T-helper 17 cell (primary cell): ENCODE measurements at regions not wholly inside any gene's neighbourhood (a gene's known extent, or its start where the extent isn't known, plus 50 kb on each side); places are given as distances from the start of the nearest gene placed in this dataset.

Experiments used
- ATAC-seq: fragments of 150-1000 bp; cut with Tn5 transposase; 2 replicates; pipeline ENCODE4 v1.10.0; 2021; ENCODE audit warnings: mild to moderate bottlenecking, moderate library complexity
- DNase-seq, 3 donors: peaks; one replicate each; pipeline versions ENCODE4 v3.0.0 to v3.0.0-alpha.2; 2020 to 2021
- H3K9me3 ChIP-seq: one replicate; pipeline ENCODE4 v1.7.0; 2013; ENCODE audit warnings: low read length, mild to moderate bottlenecking; ENCODE audit not compliant: control insufficient read depth, poor library complexity, severe bottlenecking
- H3K27ac Mint-ChIP-seq: one replicate; pipeline ENCODE4 v1.8.0; 2022; ENCODE audit warnings: mild to moderate bottlenecking, moderate library complexity, mixed read lengths
- H3K27me3 Mint-ChIP-seq: one replicate; pipeline ENCODE4 v1.8.0; 2022; ENCODE audit warnings: mixed read lengths
- H3K36me3 Mint-ChIP-seq: one replicate; pipeline ENCODE4 v1.8.0; 2022; ENCODE audit warnings: low read depth, mixed read lengths
- H3K4me1 Mint-ChIP-seq: one replicate; pipeline ENCODE4 v1.8.0; 2022; ENCODE audit warnings: mild to moderate bottlenecking, mixed read lengths
- H3K4me3 Mint-ChIP-seq: one replicate; pipeline ENCODE4 v1.8.0; 2022; ENCODE audit warnings: mild to moderate bottlenecking, moderate library complexity, mixed read lengths

DNA sequence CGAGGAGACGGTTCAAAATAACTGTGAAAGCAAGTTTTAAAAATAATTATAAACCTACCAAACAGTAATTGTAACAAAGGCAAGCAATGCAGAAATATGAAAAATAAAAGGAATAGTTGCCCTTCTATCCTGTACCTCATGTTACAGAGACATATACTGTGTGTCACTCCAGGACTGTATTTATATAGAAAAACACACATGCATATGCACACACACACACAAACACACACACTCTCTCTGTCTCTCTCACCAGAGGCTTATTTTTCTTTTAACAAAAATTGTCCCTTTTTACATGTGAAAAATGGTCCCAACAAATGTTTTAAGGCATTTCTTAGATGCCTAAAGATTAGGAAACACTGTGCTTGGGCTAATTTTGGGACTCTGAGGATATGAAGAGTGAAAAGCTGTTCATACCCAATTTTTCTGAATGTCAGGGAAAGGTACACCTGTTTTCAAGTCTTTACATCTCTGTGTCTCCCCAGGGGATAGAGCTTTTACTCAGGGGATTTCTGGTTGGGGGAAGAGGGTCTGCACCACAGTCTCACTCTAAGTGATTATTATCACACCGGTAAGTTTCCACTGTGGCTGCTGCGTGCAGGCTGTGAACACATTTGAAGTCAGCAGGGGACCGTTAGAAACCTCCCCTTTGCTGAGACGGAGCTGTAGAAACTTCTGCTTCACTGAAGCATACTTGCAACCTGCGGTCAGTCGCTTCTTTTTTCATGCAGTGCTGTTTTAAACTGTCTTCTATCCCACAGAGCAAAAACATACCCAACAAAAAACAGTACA is 51.4 kb upstream of the SPAG16 start:
- Mint-ChIP-seq H3K4me3 (no peak overlapping the region), H3K27me3 (peaks cover 35% of the 10 kb centered on the region), H3K4me1 (peaks cover 8% of the 10 kb centered on the region), H3K27ac (no peak overlapping the region), H3K36me3 (no peaks in the 10 kb centered on the region)
- H3K9me3 ChIP-seq: no peaks in the 10 kb centered on the region
- DNase-seq: peak in 1 of 3 donors; percentile 18
- peak; percentile 81 for ATAC-seq

DNA sequence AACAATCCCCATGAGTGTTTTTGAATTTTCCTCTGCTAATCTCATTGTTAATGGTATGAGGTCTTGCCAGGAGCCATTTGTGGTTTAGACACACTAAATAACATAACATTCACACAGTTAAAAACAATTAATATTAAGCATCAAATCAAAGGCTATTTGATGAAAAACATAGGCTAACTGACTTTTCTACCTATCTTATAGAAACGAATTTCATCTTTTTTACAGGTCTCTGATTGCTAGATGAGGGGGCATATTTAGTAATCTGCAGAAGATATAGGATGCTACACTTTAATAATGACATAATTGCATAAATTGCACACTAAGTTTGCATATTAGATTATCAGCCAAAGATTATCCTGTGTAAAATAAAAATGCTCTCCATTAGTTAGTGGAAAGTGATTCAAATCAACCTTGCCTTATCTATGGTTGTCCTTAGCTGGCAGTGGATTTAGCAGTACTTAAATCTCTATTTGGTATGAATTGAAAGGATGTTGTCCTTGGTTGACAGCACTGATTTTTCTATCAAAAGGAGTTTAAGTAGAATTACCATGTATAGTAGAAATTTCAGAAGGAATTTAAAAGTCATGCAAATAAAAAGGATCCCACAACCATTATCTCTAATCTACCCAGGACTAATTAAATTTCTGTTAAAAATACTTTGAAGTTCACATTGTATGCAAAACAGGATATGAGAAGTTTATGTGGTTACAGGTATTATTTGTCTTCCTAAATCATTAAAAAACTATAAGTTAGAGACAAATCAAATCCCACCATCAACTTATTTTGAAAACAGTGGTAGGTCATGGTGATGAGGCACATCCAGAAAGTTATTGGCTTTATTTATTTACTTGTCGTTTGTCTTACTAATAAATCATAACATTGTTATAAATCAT is 50.6 kb upstream of the SPAG16 start:
- Mint-ChIP-seq H3K27me3 (peaks cover 39% of the 10 kb centered on the region), H3K36me3 (no peaks in the 10 kb centered on the region), H3K4me3 (no peak overlapping the region), H3K27ac (no peak overlapping the region), H3K4me1 (peaks cover 8% of the 10 kb centered on the region)
- DNase-seq (no peak), ATAC-seq (no peak)
- no peaks in the 10 kb centered on the region for H3K9me3 ChIP-seq
